GM21367 (cell line): ENCODE measurements at regions not wholly inside any gene's neighbourhood (a gene's known extent, or its start where the extent isn't known, plus 50 kb on each side); places are given as distances from the start of the nearest gene placed in this dataset.
"Not testable (repeated sequence)": the region's sequence is repeated elsewhere in the genome, so short reads cannot be mapped to it uniquely, and the experiment has no call there.

ENCODE experiments used
- ATAC-seq: cut with Tn5 transposase; IDR thresholded peaks from one replicate; pipeline ENCODE4 v1.9.1; 2021; ENCODE audit not compliant: unreplicated experiment

DNA sequence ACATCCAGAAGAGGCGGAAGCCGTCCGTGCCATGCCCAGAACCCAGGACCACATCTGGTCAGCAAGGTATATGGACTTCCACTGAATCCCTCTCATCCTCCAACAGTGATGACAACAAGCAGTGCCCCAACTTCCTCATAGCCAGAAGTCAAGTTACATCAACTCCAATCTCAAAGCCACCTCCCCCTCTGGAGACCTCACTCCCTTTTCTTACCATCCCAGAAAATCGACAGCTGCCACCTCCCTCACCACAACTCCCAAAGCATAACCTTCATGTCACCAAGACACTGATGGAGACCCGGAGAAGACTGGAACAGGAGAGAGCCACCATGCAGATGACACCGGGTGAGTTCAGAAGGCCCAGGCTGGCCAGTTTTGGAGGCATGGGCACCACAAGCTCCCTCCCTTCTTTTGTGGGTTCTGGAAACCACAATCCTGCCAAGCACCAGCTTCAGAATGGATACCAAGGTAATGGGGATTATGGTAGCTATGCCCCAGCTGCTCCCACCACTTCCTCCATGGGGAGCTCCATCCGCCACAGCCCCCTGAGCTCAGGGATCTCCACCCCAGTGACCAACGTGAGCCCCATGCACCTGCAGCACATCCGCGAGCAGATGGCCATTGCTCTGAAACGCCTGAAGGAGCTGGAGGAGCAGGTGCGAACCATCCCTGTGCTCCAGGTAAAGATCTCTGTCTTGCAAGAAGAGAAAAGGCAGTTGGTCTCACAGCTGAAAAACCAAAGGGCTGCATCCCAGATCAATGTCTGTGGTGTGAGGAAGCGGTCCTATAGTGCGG, 130.3 kb upstream of the DMRT1 start:
- no peak for ATAC-seq

DNA sequence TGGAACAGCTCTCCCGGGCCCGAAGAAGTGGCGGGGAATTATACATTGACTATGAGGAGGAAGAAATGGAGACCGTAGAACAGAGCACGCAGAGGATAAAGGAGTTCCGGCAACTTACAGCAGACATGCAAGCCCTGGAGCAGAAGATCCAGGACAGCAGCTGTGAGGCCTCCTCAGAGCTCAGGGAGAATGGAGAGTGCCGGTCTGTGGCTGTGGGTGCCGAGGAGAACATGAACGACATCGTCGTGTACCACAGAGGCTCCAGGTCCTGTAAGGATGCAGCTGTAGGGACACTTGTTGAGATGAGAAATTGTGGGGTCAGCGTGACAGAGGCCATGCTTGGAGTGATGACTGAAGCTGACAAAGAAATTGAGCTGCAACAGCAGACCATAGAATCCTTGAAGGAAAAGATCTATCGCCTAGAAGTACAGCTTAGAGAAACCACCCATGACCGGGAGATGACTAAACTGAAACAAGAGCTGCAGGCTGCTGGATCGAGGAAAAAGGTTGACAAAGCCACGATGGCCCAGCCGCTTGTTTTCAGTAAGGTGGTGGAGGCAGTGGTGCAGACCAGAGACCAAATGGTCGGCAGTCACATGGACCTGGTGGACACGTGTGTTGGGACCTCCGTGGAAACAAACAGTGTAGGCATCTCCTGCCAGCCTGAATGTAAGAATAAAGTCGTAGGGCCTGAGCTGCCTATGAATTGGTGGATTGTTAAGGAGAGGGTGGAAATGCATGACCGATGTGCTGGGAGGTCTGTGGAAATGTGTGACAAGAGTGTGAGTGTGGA, 129.5 kb upstream of the DMRT1 start:
- ATAC-seq, result no peak

DNA sequence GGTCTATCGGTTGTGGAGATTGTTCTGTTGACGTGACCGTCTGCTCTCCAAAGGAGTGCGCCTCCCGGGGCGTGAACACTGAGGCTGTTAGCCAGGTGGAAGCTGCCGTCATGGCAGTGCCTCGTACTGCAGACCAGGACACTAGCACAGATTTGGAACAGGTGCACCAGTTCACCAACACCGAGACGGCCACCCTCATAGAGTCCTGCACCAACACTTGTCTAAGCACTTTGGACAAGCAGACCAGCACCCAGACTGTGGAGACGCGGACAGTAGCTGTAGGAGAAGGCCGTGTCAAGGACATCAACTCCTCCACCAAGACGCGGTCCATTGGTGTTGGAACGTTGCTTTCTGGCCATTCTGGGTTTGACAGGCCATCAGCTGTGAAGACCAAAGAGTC, 128.9 kb upstream of the DMRT1 start:
- ATAC-seq, result no peak

DNA sequence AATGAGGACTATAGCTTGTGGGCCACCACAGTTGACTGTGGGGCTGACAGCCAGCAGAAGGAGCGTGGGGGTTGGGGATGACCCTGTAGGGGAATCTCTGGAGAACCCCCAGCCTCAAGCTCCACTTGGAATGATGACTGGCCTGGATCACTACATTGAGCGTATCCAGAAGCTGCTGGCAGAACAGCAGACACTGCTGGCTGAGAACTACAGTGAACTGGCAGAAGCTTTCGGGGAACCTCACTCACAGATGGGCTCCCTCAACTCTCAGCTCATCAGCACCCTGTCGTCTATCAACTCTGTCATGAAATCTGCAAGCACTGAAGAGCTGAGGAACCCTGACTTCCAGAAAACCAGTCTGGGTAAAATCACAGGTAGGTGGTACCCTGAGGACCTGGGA, 128.4 kb upstream of the DMRT1 start:
- ATAC-seq, result no peak

DNA sequence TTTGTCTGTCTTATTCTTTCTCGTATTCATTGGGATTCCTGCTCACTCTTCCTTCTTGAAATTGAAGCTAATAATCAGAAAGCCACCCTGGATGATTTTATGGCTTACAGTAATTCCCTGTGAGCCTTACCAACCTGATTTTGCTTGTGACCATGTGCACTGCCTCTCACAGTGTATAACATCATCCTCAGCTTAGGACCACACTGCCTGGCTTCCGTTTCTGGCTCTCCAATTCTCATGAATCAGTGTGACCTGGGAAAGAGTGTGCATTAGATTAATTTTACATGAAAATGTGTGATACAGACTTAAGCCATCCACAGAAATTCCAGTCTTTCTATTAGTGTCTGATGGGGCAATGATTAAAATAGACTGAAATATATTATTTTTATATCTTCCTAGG, 126.8 kb upstream of the DMRT1 start:
- ATAC-seq, result no peak

DNA sequence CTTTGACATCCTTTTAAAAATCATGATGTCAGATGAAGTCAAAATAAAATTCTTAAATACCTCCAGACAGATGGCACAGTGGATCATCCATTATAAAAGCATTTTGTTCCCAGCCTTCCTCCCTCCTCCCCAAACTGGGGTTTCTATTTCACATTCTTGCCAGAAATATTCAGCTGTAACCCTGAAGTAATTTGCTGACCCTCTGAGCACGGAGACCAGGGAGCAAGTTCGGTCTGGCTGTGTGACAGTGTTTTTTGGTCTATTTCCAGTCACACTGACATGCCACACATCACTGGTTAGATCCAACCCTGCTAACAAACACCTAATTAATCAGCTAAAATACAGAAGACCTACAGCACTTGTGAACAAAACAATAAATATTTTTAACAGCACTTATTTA, 126.2 kb upstream of the DMRT1 start:
- no peak for ATAC-seq

DNA sequence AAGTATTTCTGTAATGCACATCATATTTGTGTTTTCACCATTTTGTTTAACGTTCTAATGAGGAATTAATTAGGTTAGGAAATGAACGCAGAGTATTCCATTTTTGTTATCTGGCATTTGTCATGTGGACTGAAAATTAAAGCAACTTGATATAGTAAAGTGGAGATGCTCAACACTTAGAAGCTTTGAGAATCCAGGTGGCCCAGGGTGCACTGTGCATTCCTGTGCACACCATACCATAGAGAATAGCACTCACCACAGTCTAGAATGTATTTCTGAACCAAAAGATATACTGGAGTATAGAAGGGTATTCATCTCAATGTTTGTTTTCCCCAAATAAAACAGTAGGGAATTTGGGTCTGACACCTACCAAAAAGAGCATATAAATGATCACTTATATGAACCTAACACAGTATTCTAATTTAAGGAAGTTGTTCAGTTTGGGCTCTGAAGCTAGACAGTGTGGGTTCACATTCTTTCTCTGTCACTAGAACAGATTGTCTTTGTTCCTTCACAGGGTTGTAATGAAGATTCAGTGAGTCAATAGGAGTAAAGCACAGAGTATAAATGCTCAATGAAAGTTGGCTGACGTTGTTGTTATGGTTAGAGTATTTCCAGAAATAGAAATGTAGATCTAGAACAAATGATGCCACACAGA, 125.6 kb upstream of the DMRT1 start:
- no peak for ATAC-seq

DNA sequence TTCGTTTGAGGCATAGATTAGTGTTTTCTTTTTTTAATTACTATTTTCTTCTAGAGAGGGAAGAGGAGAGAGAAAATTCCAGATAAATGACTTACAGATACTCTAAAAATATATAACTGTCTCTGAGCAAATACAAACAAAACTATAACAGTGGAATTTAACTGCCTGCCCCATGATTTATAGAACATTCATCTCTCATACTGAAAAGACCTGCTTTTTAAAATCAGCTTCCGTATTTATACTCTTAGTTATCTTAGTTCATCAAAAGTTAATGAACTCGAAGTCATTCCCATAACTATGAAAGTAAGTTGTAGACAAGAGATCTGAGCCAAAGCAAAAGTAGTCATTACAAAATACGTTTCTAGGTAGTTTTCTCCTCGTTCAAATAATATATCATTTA, 123.8 kb upstream of the DMRT1 start:
- ATAC-seq, result no peak

DNA sequence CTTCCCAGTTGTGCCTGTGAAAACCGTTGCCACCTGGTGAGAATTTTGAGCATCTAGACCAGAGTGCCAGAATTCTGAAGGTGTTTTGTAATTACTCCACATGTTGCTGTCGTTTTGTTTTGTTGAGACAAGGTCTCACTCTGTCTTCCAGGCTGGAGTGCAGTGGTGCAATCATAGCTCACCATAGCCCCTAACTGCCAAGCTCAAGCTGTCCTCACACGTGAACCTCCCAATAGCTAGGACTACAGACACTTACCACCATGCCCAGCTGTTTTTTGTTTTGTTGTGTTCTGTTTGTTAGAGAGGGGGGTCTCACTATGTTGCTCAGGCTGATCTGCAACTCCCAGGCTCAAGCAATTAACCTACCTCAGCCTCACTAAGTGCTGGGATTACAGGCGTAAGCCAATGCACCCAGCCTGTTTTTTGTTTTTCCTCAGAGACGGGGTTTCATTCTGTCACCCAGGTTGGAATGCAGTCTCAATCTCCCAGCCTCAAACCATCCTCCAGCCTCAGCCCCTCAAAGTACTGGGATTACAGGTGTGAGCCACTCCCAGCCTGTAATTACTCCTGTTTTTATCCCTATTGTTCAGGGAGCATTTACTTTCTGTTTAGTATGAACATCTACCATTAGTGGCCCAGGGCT, 121.1 kb upstream of the DMRT1 start:
- ATAC-seq, result no peak

DNA sequence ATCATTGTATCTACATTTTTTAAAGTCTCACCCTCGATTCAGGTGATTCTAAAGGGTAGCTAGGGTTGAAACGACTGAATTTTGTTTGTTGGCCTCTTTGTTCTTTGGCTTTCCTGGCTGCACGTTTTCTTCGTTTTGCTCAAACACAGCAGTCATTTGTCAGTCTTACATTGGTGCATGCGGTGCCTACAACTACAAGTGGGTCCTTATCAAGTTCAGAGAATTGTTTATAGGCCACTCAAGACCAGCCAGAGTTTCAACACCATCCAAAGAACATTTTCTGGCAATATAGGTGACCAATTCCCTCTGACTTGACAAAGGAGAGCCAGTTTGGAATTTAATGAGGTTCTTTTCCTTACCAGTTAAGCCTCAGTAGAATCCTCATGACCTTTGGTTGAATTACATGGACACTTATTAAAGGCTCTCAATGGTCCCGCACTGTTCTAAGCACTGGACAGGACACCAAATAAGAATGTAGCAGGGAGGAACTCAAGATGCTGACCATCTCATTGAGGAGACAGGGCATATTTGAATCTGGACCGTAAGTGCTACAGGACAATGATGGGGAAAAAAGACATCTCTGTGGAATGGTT, 119.0 kb upstream of the DMRT1 start:
- no peak for ATAC-seq

DNA sequence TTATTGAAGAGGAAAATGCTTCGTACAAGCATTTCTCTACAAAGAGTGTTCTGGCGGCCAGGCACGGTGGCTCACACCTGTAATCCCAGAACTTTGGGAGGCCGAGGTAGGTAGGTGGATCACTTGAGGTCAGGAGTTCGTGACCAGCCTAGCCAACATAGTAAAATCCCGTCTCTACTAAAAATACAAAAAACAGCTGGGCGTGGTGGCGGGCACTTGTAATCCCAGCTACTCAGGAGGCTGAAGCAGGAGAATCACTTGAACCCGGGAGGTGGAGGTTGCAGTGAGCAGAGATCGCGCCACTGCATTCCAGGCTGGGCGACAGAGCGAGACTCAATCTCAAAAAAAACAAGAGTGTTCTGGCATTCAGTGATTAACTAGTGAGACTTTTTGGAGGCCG, 117.0 kb upstream of the DMRT1 start:
- ATAC-seq, result not testable (repeated sequence)

DNA sequence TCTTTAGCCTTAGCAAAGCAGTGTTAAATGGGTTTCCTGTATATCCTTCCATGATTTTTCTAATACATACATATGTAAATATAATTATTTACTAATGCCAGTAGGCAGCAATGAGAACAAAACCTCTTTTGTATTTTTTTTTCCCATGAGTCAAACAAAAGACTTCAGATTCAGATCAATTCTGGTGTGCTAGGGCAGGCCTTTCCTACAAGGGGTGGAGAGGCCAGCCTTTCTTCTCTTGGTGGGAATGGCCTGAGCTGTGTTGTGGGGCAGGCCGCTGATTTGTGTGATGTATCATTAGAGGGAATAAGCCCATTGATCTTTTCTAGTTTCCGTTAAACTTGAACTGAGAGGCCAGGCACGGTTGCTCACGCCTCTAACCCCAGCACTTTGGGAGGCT, 115.5 kb upstream of the DMRT1 start:
- ATAC-seq, result no peak

DNA sequence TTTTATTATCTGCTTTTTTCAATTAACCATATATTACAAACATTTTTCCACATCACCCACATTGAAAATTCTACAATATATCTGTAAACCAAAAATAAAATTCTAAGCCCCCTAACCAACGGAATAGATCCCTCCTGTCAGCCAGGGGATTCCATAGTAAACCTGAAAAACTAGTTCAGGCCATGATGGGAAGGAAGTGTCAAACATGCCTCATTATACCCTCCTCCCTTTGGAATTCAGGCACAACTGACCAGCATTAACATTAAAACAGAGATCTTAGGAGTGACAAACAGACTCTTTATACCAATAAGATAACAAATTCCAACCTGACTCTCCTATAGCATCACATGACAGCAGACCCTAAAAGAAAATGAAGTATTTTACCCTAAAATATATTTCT, 113.7 kb upstream of the DMRT1 start:
- no peak for ATAC-seq

DNA sequence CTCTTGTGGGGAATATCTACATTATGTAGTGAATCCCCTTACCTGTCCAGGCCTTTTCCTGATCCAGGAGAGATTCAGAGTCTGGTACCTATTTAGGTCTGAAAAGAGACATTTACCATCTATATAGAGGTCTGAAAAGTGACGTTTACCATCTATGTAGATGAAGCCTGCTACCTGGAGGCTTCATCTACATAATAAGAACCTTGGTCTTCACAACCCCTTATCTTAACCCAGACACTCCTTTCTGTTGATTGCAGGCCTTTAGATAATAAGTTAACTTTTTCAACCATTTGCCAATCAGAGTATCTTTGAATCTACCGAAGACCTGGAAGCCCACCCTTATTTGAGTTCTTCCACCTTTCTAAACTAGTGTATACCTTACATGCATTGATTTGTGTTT, 113.0 kb upstream of the DMRT1 start:
- ATAC-seq, result no peak

DNA sequence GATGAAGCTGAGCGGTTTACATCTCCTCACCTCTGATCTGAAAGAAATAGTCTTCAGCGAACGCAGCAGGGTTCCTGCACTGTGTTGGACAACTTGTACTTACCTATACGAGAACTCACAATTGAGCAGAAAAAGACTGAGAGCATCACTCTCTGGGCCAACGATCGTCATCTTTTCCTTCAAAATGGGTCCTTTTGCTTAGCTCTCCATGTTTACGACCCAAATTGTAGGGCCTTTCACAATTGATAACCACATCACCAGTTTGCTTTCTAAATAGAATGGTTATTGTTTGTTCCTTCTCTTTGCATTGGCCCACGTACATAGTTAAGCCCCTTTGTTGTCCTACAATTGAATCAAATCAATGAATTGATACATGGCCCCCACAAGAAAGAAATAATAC, 110.0 kb upstream of the DMRT1 start:
- ATAC-seq, result no peak

DNA sequence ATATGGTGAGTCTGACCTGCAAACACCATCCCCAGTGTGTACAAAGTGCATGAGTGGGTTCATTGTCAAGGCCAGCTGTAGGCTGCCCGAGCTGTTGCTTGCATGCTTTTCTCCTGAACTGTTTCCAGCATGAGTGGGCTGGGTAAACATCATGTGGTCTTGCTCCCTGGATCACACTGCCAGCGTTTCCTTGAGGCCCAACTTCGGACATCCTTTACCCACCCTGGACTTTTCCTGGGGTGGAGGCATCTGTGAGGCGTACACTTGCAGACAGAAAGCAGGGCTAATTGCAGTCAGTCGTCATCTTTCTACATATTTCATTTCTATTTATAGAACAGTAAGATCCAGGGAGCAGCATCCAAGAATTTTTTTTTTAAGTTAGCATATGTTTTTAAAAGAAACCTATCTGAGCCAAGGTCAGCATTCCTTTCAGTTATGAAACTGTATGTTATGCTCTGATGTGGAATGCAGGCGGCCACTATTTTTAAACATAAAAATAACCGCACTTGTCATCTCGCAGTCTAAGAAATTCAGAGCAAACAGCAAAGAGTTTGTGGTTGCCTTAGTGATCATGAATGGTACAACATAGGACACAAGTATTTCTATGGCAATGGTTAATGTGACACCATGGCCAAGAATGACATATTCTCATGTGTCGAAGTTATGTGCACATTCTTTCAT, 106.5 kb upstream of the DMRT1 start:
- ATAC-seq, result no peak

DNA sequence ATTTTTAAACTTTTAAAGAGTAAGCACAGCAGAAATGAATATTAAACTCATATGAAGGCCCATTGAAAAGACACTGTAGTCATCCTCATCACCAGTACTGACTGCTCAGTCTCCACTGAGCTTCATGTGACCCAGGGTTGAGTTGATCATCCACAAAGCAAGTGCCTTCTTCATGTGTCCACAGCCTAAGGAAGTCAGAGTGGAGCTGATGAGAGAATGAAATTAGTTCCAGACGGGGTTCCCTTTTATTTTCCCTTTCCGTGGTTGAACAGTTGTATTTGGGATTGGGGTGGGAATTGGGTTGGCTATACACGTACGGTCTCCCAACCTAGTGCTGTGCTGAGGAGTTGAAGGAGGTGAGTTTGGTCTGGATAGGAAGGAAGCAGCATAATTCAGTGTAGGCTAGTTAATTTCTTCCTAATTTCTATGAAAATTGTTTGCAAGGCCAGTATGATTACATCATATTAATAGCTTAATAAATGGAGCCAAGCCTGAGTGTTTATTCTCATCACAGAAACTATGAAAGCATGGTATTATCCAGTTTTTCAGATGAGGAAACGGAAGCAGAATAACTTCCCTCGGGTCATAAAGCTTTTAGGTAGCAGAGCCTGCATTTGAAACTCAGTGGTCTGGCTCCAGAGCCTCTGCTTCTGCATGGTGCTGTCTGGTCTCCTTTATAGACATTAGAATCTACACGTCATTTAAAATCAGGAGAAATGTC, 103.9 kb upstream of the DMRT1 start:
- ATAC-seq, result no peak

DNA sequence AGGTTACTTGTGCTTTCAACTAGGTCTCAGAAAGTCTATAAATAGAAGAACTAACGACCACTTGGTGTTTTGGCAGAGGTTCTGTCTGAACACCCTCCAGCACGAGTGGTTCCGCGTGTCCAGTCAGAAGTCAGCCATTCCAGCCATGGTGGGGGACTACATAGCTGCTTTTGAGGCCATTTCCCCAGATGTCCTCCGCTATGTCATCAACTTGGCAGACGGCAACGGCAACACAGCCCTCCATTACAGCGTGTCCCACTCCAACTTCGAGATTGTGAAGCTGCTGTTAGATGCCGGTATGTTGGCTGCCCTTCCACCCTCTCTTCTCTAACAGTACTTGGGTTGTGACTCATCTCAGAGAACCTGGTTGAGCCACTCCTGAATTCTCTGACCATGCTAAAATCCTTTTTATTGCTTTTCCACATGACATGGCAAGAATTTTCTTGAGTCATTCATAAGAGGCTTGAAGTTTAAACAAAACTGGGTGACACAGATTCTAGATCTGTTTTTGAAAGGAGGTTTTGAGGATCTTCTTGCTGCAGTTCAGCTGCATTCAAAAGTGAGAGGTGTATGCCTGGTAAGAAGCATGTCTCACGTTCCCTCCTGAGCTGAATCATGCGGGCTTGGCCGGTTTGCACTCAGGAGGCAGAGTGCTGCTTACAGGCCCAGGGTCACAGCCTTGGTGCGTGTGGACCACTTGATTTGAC, 103.1 kb upstream of the DMRT1 start:
- no peak for ATAC-seq

DNA sequence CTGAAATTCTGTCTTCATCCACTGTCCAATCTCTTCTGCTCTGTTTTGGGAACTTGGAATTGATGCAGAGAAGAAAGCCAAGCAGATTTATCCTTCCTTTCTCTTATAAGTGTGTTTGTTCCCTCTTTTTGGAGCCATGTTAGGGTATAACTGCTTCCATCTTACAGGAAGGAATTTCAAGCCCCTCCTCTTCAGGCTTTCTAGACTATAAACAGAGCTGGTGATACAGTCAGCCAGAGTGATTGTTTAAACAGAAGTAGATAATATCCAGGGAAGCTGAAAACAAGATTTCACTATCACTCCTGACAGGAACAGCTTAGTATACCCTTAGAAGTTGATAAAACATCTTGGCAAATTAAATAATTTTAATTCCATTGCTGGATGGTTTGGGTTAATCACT, 102.1 kb upstream of the DMRT1 start:
- no peak for ATAC-seq
